Breast epithelium (tissue), 4 donors: ENCODE measurements at regions not wholly inside any gene's neighbourhood (a gene's known extent, or its start where the extent isn't known, plus 50 kb on each side); places are given as distances from the start of the nearest gene placed in this dataset.

ENCODE experiments used
- DNase-seq, 2 donors: peaks; one replicate each; pipeline ENCODE4 v3.0.0-alpha.2; 2019; ENCODE audit warnings: low spot score in 2 of 2
- H3K27ac ChIP-seq, 2 donors: fragments of 200-600 bp; sonication (generic) in 1 of 2; one replicate each; pipeline ENCODE4 v1.5.1; 2016 to 2019; ENCODE audit warnings: mild to moderate bottlenecking in 1 of 2
- H3K27me3 ChIP-seq, 2 donors: fragments of 200-600 bp; sonication (generic) in 1 of 2; one replicate each; pipeline versions ENCODE4 v1.5.1 to v1.6.0; 2017 to 2019; ENCODE audit warnings: control low read depth in 1 of 2, mild to moderate bottlenecking in 1 of 2
- H3K36me3 ChIP-seq: fragments of 200-600 bp; one replicate; pipeline ENCODE4 v1.5.1; 2019
- H3K4me1 ChIP-seq, 2 donors: fragments of 200-600 bp; sonication (generic); one replicate each; pipeline ENCODE4 v1.5.1; 2016 to 2019; ENCODE audit warnings: control low read depth in 1 of 2
- H3K4me3 ChIP-seq, 3 donors: fragments of 200-600 bp; sonication (generic); 1 replicate in 2 of 3; 2 replicates in 1 of 3; pipeline ENCODE4 v1.5.1; 2016 to 2019; ENCODE audit warnings: mild to moderate bottlenecking in 3 of 3, moderate library complexity in 2 of 3
- H3K9me3 ChIP-seq, 2 donors: fragments of 200-600 bp; sonication (generic) in 1 of 2; one replicate each; pipeline ENCODE4 v1.5.1; 2016 to 2019; ENCODE audit warnings: control low read depth in 1 of 2
- CTCF ChIP-seq, 3 donors: fragments of 450-650 bp; IDR thresholded peaks; one replicate each; pipeline ENCODE4 v1.5.1; 2016 to 2017; ENCODE audit warnings: antibody characterized with exemption in 3 of 3, mild to moderate bottlenecking in 3 of 3, moderate library complexity in 3 of 3
- POLR2A ChIP-seq: fragments of 450-650 bp; IDR thresholded peaks from one replicate; pipeline ENCODE4 v1.6.1; 2016; ENCODE audit warnings: antibody characterized with exemption, mild to moderate bottlenecking, moderate library complexity
- POLR2AphosphoS5 ChIP-seq, 3 donors: sonication (generic); formaldehyde crosslinking; IDR thresholded peaks; one replicate each; pipeline ENCODE4 v1.6.1; 2017; ENCODE audit warnings: antibody characterized with exemption in 3 of 3
- intact Hi-C: fragments of 100-400 bp; cut with DNase I; formaldehyde crosslinking; loops from one replicate; pipeline ENCODE4 v1.15.1; 2023; ENCODE audit warnings: low total_unique reads

GRCh38 chr2:121994238-121995206 lies 239.1 kb downstream of the TSN start:
- Histone ChIP-seq H3K27ac (no peak overlapping the region), H3K4me3 (no peak overlapping the region), H3K9me3 (peaks cover 0 to 2% of the 10 kb centered on the region in 2 donors), H3K27me3 (no peaks in the 10 kb centered on the region), H3K4me1 (no peaks in the 10 kb centered on the region), H3K36me3 (no peaks in the 10 kb centered on the region)
- intact Hi-C loops = no loop called here
- no peak for DNase-seq
- no peak for TF ChIP-seq POLR2AphosphoS5 (IDR thresholded peaks at IDR 0.05)
- no peak for TF ChIP-seq POLR2A
- no peak for TF ChIP-seq CTCF (IDR thresholded peaks at IDR 0.05)

GRCh38 chr2:121998751-121999150 lies 243.3 kb downstream of the TSN start:
- intact Hi-C loops = no loop called here
- Histone ChIP-seq H3K4me1 (no peaks in the 10 kb centered on the region), H3K4me3 (no peak overlapping the region), H3K9me3 (no peaks in the 10 kb centered on the region), H3K36me3 (no peaks in the 10 kb centered on the region), H3K27ac (no peak overlapping the region), H3K27me3 (no peaks in the 10 kb centered on the region)
- no peak for DNase-seq
- TF ChIP-seq POLR2AphosphoS5 (IDR thresholded peaks at IDR 0.05) = no peak
- TF ChIP-seq POLR2A = no peak
- no peak for TF ChIP-seq CTCF (IDR thresholded peaks at IDR 0.05)

- Histone ChIP-seq H3K9me3 (no peaks in the 10 kb centered on the region), H3K27ac (no peak overlapping the region), H3K27me3 (no peaks in the 10 kb centered on the region), H3K4me1 (no peaks in the 10 kb centered on the region), H3K4me3 (no peak overlapping the region), H3K36me3 (no peaks in the 10 kb centered on the region)
- TF ChIP-seq CTCF (IDR thresholded peaks at IDR 0.05) (no peak), POLR2AphosphoS5 (IDR thresholded peaks at IDR 0.05) (no peak), POLR2A (no peak)
- DNase-seq = no peak
- intact Hi-C loops = no loop called here
Observed at GRCh38 chr2:121999264-121999663, 243.8 kb downstream of the TSN start.

GRCh38 chr2:122000556-122001340 lies 245.3 kb downstream of the TSN start:
- H3K4me3 ChIP-seq = no peak overlapping the region
- no peaks in the 10 kb centered on the region for H3K4me1 ChIP-seq
- intact Hi-C loops = no loop called here
- TF ChIP-seq POLR2A = no peak
- no peak for TF ChIP-seq CTCF (IDR thresholded peaks at IDR 0.05)
- TF ChIP-seq POLR2AphosphoS5 (IDR thresholded peaks at IDR 0.05) = no peak
- H3K36me3 ChIP-seq = no peaks in the 10 kb centered on the region
- DNase-seq = no peak
- no peaks in the 10 kb centered on the region for H3K9me3 ChIP-seq
- no peak overlapping the region for H3K27ac ChIP-seq
- H3K27me3 ChIP-seq = no peaks in the 10 kb centered on the region

GRCh38 chr2:122001441-122001874 lies 246.0 kb downstream of the TSN start:
- Histone ChIP-seq H3K4me1 (no peaks in the 10 kb centered on the region), H3K27ac (no peak overlapping the region), H3K4me3 (no peak overlapping the region), H3K27me3 (no peaks in the 10 kb centered on the region), H3K36me3 (no peaks in the 10 kb centered on the region), H3K9me3 (no peaks in the 10 kb centered on the region)
- intact Hi-C loops = no loop called here
- DNase-seq = no peak
- TF ChIP-seq POLR2A (no peak), POLR2AphosphoS5 (IDR thresholded peaks at IDR 0.05) (no peak), CTCF (IDR thresholded peaks at IDR 0.05) (no peak)
